ENCODE measurements at regions not wholly inside any gene's neighbourhood (a gene's known extent, or its start where the extent isn't known, plus 50 kb on each side); places are given as distances from the start of the nearest gene placed in this dataset.

- Mint-ChIP-seq H3K27me3 (no peaks in the 10 kb centered on the region), H3K9me3 (peaks cover 4% of the 10 kb centered on the region), H3K36me3 (ENCODE audit: low read depth) (no peaks in the 10 kb centered on the region), H3K4me3 (no peak overlapping the region), H3K27ac (no peak overlapping the region), H3K4me1 (ENCODE audit: low read depth) (peaks cover 10% of the 10 kb centered on the region)
Observed at GRCh38 chr11:13883589-13883988, 78.9 kb upstream of the SPON1 start.

GRCh38 chr11:13884158-13884799 lies 78.2 kb upstream of the SPON1 start:
- Mint-ChIP-seq H3K4me1 (ENCODE audit: low read depth) (peaks cover 10% of the 10 kb centered on the region), H3K27ac (no peak overlapping the region)

DNA sequence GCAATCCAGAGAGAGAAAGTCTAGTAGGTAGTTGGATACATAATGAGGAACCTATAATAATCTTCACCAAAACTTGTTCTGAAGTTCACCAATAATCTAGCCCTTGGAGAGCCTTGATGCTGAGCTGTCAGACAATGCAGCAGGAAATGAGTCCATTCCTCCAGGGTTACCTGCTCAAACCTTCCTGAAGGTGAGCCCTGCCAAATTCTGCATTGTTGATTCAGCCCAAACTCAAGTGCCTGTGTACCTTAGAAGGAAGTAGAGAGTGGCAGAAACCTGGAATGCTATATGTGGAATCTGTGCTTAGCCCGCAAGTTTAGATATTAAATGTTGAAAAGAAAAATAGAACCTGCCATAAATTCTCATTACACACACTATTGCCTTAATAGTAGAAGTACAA lies 77.4 kb upstream of the SPON1 start:
- H3K36me3 Mint-ChIP-seq (ENCODE audit: low read depth), result no peaks in the 10 kb centered on the region
- peaks cover 4% of the 10 kb centered on the region for H3K9me3 Mint-ChIP-seq

More at GRCh38 chr11:13884158-13884799, 78.2 kb upstream of the SPON1 start:
- H3K9me3 Mint-ChIP-seq, result peaks cover 4% of the 10 kb centered on the region
- no peaks in the 10 kb centered on the region for H3K27me3 Mint-ChIP-seq
- no peak overlapping the region for H3K4me3 Mint-ChIP-seq
- H3K36me3 Mint-ChIP-seq (ENCODE audit: low read depth), result no peaks in the 10 kb centered on the region

GRCh38 chr11:13889552-13890249 lies 72.8 kb upstream of the SPON1 start:
- Mint-ChIP-seq H3K4me1 (ENCODE audit: low read depth) (no peaks in the 10 kb centered on the region), H3K4me3 (no peak overlapping the region), H3K36me3 (ENCODE audit: low read depth) (no peaks in the 10 kb centered on the region), H3K27me3 (no peaks in the 10 kb centered on the region), H3K9me3 (peaks cover 4% of the 10 kb centered on the region), H3K27ac (no peak overlapping the region)

More for the DNA sequence above, 77.4 kb upstream of the SPON1 start:
- no peak overlapping the region for H3K27ac Mint-ChIP-seq
- no peak overlapping the region for H3K4me3 Mint-ChIP-seq
- H3K27me3 Mint-ChIP-seq, result no peaks in the 10 kb centered on the region
- peaks cover 10% of the 10 kb centered on the region for H3K4me1 Mint-ChIP-seq (ENCODE audit: low read depth)

- no peaks in the 10 kb centered on the region for H3K27me3 Mint-ChIP-seq
- H3K4me3 Mint-ChIP-seq, result no peak overlapping the region
- H3K36me3 Mint-ChIP-seq (ENCODE audit: low read depth), result no peaks in the 10 kb centered on the region
- H3K9me3 Mint-ChIP-seq, result peaks cover 1% of the 10 kb centered on the region
- no peak overlapping the region for H3K27ac Mint-ChIP-seq
- H3K4me1 Mint-ChIP-seq (ENCODE audit: low read depth), result no peaks in the 10 kb centered on the region
Observed at GRCh38 chr11:13891911-13892310, 70.6 kb upstream of the SPON1 start.

DNA sequence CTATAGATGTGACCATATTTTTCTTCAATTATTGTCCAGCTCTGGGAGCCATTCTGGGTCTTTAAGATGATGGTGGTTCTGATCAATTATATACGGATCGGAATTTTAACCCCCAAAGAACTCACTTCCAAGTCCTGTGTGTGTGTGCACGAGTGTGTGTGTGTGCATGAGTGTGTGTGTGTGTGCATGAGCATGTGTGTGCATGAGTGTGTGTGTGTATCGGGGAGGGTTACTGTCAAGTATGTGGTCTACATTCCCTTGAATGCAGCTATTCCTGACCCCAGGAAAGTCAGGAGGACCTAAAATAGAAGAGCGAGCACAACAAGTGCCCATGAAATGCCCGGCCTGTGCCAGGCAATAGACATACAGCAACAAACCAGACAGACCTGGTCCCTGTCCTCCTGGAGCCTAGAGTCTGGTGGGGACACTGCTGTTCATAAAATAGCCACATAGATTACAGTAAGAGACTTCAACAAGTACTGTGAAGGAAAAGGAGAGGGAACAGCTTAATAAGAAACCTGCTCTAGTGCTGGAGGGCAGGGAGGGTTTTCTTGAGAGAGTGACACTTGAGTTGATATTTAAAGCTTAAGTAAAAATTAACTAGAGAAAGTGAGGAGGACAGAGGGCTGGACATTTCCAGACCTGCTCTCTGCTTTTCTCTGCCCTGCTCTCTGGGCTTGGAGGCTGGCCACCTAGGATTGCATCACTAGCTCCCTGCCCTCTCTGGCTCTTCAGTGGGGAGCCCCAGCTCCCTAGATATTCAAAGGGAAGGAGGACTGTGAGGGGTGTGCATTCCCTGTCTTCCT lies 66.1 kb upstream of the SPON1 start:
- H3K4me3 Mint-ChIP-seq, result no peak overlapping the region
- no peaks in the 10 kb centered on the region for H3K27me3 Mint-ChIP-seq
- no peak overlapping the region for H3K27ac Mint-ChIP-seq
- H3K4me1 Mint-ChIP-seq (ENCODE audit: low read depth), result peaks cover 4% of the 10 kb centered on the region
- H3K36me3 Mint-ChIP-seq (ENCODE audit: low read depth), result no peaks in the 10 kb centered on the region
- no peaks in the 10 kb centered on the region for H3K9me3 Mint-ChIP-seq

- Mint-ChIP-seq H3K4me1 (ENCODE audit: low read depth) (peaks cover 4% of the 10 kb centered on the region), H3K36me3 (ENCODE audit: low read depth) (no peaks in the 10 kb centered on the region), H3K27ac (no peak overlapping the region)
Observed at GRCh38 chr11:13896981-13897353, 65.6 kb upstream of the SPON1 start.

GRCh38 chr11:13897646-13898276 lies 64.8 kb upstream of the SPON1 start:
- Mint-ChIP-seq H3K27ac (no peak overlapping the region), H3K4me3 (no peak overlapping the region), H3K27me3 (no peaks in the 10 kb centered on the region), H3K4me1 (ENCODE audit: low read depth) (peaks cover 4% of the 10 kb centered on the region), H3K36me3 (ENCODE audit: low read depth) (no peaks in the 10 kb centered on the region), H3K9me3 (no peaks in the 10 kb centered on the region)

More at GRCh38 chr11:13896981-13897353, 65.6 kb upstream of the SPON1 start:
- H3K27me3 Mint-ChIP-seq, result no peaks in the 10 kb centered on the region
- H3K9me3 Mint-ChIP-seq, result no peaks in the 10 kb centered on the region
- H3K4me3 Mint-ChIP-seq, result no peak overlapping the region

DNA sequence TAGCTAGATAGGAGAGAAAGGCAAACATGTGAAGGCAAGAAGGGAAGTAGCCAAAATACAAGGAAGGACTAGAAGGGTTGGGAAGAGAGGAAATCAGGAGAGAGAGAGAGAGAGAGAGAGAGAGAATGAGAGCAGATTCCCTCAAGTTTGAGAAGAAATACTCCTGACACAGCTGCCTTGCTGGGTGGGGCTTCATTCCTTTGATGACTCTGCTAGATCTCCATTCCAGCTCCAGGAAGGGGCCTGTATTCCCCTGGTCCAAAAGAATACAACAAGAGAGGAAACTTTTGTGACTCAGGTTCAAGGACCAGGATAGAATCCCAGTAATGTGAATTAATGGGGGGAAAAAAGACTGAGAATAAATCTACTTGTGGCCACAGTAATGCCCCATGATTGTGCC lies 62.9 kb upstream of the SPON1 start:
- H3K36me3 Mint-ChIP-seq (ENCODE audit: low read depth), result no peaks in the 10 kb centered on the region
- peaks cover 4% of the 10 kb centered on the region for H3K4me1 Mint-ChIP-seq (ENCODE audit: low read depth)
- no peak overlapping the region for H3K4me3 Mint-ChIP-seq
- no peaks in the 10 kb centered on the region for H3K27me3 Mint-ChIP-seq
- H3K9me3 Mint-ChIP-seq, result no peaks in the 10 kb centered on the region
- H3K27ac Mint-ChIP-seq, result no peak overlapping the region

GRCh38 chr11:13902523-13902922 lies 60.0 kb upstream of the SPON1 start:
- H3K36me3 Mint-ChIP-seq (ENCODE audit: low read depth), result no peaks in the 10 kb centered on the region
- H3K4me1 Mint-ChIP-seq (ENCODE audit: low read depth), result peaks cover under 1% of the 10 kb centered on the region
- no peaks in the 10 kb centered on the region for H3K9me3 Mint-ChIP-seq
- H3K27ac Mint-ChIP-seq, result no peak overlapping the region
- no peaks in the 10 kb centered on the region for H3K27me3 Mint-ChIP-seq
- no peak overlapping the region for H3K4me3 Mint-ChIP-seq

DNA sequence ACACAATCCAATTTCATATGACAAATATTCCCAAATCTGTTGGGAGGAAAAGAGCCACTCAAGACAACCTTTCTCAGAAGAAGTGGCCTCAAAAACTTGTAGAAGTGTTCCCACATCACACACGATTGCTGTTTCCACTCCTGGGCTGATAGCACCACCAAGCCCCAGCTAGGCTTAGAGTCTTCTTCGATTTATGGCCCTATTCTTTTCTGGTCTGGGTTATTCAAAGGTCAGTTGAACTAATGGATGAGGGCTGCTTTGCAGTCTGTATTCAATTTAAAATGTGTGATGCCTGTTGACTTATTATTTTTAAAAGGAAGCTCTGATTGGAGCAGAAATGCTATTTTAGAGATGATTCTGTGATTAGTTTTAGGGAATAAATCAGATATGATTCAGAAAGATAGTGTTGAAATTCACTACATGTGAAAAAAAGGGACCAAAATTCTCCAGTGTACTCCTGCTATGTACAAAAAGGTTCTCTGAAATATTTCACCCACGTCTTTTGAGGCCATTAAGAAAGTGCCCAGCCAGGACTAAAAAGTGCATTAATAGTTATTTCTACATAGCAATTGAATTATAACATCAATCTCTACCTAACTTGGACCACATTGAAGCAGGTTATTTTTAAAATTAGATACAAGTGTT lies 57.3 kb upstream of the SPON1 start:
- no peaks in the 10 kb centered on the region for H3K36me3 Mint-ChIP-seq (ENCODE audit: low read depth)
- no peaks in the 10 kb centered on the region for H3K27me3 Mint-ChIP-seq
- H3K4me1 Mint-ChIP-seq (ENCODE audit: low read depth), result no peaks in the 10 kb centered on the region
- H3K9me3 Mint-ChIP-seq, result peaks cover 6% of the 10 kb centered on the region
- no peak overlapping the region for H3K27ac Mint-ChIP-seq
- H3K4me3 Mint-ChIP-seq, result no peak overlapping the region

DNA sequence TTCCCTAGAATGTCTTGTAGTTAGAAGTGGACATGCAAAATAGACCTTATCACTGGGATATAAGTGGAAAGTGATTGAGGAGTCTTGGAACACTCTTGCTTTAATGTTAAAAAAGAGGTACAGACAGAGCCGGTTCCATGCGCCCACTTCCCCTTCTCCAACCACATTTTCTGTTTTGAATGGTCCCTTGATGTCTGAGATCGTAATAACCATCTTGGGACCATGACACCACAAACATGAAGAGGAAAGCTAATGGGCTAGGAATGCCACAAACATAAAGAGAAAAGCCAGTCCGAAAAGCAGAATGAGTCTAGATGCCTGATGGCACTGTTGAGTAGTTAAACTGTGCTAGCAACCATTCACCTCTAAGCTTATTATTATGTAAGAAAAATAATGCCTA lies 54.8 kb upstream of the SPON1 start:
- Mint-ChIP-seq H3K27ac (no peak overlapping the region), H3K4me3 (no peak overlapping the region), H3K36me3 (ENCODE audit: low read depth) (no peaks in the 10 kb centered on the region), H3K9me3 (peaks cover 6% of the 10 kb centered on the region), H3K27me3 (no peaks in the 10 kb centered on the region), H3K4me1 (ENCODE audit: low read depth) (no peaks in the 10 kb centered on the region)

GRCh38 chr11:13908535-13908934 lies 54.0 kb upstream of the SPON1 start:
- Mint-ChIP-seq H3K4me3 (no peak overlapping the region), H3K27ac (no peak overlapping the region), H3K27me3 (no peaks in the 10 kb centered on the region), H3K36me3 (ENCODE audit: low read depth) (no peaks in the 10 kb centered on the region), H3K9me3 (peaks cover 6% of the 10 kb centered on the region), H3K4me1 (ENCODE audit: low read depth) (no peaks in the 10 kb centered on the region)
